ENCODE measurements at regions not wholly inside any gene's neighbourhood (a gene's known extent, or its start where the extent isn't known, plus 50 kb on each side); places are given as distances from the start of the nearest gene placed in this dataset.

DNA sequence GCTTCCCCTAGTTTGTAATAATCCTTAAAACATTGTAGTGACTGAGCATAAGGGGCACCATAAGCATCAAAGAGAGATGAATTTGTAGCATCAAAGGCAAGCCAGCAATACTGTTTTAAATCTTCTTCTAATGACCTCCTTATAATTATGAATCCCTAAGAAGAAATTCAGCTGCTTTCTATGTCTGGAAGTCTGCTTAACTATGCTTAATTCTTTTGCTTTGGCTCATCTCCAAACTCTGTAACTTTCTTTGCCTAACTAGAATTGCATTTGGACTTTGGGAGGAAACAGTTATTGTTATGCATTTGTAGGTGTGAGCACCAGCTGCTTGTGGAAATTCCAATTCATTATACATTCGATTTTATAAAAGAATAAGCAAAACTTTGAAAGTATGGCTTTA, 117.7 kb upstream of the SPATA16 start:
- TF ChIP-seq CTCF (IDR thresholded peaks at IDR 0.05) (no peak), POLR2A (IDR thresholded peaks at IDR 0.05) (no peak)
